GM10266 (cell line): ENCODE measurements at regions not wholly inside any gene's neighbourhood (a gene's known extent, or its start where the extent isn't known, plus 50 kb on each side); places are given as distances from the start of the nearest gene placed in this dataset.
"Not testable (repeated sequence)": the region's sequence is repeated elsewhere in the genome, so short reads cannot be mapped to it uniquely, and the experiment has no call there.

Experiments
- DNase-seq: peaks from one replicate; pipeline ENCODE4 v3.0.0; 2012; ENCODE audit errors: extremely low spot score
- TF ChIP-seq, protein P1 (sequence below): IDR thresholded peaks from 2 replicates; pipeline ENCODE4 v1.5.1; 2012; ENCODE audit warnings: mild to moderate bottlenecking, low read depth; ENCODE audit not compliant: control insufficient read depth, insufficient read depth; ENCODE audit errors: missing control alignments

DNA sequence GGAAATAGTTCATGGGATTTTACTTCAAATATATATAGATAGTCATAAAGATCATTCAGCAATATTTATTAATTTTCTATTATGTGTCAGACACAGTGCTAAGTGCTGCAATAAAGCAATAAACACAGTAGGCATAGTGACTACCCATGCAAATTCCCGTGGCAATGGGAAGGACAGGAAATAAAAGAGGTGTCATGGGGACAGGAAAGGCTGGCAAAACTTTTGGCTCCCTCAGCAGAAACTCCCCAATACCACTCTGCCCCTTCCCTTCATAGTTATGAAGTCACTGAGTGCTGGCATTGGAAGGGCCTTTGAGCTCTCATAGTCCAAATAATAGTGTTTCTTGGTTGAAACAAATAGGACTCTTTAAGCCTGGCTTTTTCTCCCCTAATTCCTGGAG, 104.4 kb upstream of the DPT start:
- DNase-seq = no peak
- TF ChIP-seq, protein P1, sequence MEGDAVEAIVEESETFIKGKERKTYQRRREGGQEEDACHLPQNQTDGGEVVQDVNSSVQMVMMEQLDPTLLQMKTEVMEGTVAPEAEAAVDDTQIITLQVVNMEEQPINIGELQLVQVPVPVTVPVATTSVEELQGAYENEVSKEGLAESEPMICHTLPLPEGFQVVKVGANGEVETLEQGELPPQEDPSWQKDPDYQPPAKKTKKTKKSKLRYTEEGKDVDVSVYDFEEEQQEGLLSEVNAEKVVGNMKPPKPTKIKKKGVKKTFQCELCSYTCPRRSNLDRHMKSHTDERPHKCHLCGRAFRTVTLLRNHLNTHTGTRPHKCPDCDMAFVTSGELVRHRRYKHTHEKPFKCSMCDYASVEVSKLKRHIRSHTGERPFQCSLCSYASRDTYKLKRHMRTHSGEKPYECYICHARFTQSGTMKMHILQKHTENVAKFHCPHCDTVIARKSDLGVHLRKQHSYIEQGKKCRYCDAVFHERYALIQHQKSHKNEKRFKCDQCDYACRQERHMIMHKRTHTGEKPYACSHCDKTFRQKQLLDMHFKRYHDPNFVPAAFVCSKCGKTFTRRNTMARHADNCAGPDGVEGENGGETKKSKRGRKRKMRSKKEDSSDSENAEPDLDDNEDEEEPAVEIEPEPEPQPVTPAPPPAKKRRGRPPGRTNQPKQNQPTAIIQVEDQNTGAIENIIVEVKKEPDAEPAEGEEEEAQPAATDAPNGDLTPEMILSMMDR = no peak

GRCh38 chr1:168833801-168834224, 104.8 kb upstream of the DPT start:
- no peak for DNase-seq
- TF ChIP-seq, protein P1 = no peak

DNA sequence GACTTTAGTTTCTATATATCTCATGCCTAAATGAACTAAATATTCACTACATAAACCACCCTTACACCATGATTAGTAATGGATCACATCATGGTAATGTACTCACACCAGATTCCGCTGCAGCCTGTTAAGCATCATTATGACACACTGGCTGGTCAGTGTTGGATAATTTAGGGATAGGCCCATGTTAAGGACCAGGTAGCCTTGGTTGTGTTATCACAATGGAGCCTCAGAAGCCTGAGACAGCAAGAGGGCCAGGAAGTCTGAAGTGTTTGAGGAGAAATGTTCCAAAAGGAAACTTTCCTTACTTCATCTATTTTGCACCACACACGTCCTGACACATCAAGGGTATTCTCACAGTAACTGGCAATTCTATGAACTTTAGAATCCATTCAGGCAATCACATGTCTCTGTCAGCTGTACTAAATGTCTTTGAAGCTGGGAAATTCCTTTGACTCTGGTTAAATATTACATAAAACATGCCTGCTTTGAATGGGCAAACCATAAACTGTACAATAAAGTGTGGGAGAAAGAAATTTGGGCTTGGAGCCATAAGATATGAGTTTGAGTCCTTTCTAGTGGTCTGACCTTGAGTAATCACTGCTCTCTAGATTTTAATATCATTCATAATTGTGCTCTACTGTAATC, 105.3 kb upstream of the DPT start:
- DNase-seq = no peak

DNA sequence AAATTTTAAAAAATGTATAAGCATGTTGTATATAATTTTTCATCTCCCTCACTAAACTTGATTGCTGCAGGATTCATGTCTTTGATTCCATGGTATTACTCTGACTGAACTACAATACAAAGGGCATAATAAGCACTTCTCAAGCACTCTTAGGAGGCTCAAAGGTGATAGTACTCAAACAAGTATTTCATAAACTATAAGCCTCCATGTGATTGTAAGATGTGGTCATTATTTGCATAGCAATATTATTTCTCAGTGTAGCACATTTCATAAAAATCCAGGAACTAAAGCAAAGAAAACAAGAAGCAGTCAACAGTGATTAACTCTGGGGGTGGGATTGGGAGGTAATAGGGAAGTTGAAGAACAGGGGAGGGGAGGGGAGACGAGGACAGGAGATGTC, 106.2 kb upstream of the DPT start:
- no peak for DNase-seq
- TF ChIP-seq, protein P1 = no peak

More for the DNA sequence above, 105.3 kb upstream of the DPT start:
- TF ChIP-seq, protein P1 = no peak

GRCh38 chr1:168835791-168836190, 106.8 kb upstream of the DPT start:
- TF ChIP-seq, protein P1 = no peak
- no peak for DNase-seq

- TF ChIP-seq, protein P1 = no peak
- no peak for DNase-seq
These were observed 107.5 kb upstream of the DPT start for GRCh38 chr1:168836469-168836868.

- not testable (repeated sequence) for DNase-seq
These were observed 108.2 kb upstream of the DPT start for GRCh38 chr1:168837230-168837629.

GRCh38 chr1:168842306-168842705, 113.3 kb upstream of the DPT start:
- DNase-seq = no peak

More at GRCh38 chr1:168842306-168842705, 113.3 kb upstream of the DPT start:
- TF ChIP-seq, protein P1 = no peak
